IPS-20b (cell line): ENCODE measurements at regions not wholly inside any gene's neighbourhood (a gene's known extent, or its start where the extent isn't known, plus 50 kb on each side); places are given as distances from the start of the nearest gene placed in this dataset.
"Not testable (repeated sequence)": the region's sequence is repeated elsewhere in the genome, so short reads cannot be mapped to it uniquely, and the experiment has no call there.

ENCODE experiments used
- H3K27ac ChIP-seq: one replicate; pipeline ENCODE4 v1.5.1; 2013; ENCODE audit warnings: low read length
- H3K27me3 ChIP-seq: 2 replicates; pipeline ENCODE4 v1.6.1; 2013; ENCODE audit warnings: mild to moderate bottlenecking, low read length, inconsistent platforms; ENCODE audit not compliant: insufficient read depth
- H3K36me3 ChIP-seq: 2 replicates; pipeline ENCODE4 v1.6.1; 2013; ENCODE audit warnings: low read depth, mild to moderate bottlenecking, inconsistent platforms, low read length, moderate library complexity; ENCODE audit not compliant: insufficient read depth
- H3K4me1 ChIP-seq: 2 replicates; pipeline ENCODE4 v1.6.1; 2013; ENCODE audit warnings: mild to moderate bottlenecking, control low read depth, inconsistent platforms, low read length, moderate library complexity; ENCODE audit not compliant: insufficient read depth
- H3K4me3 ChIP-seq: 2 replicates; pipeline ENCODE4 v1.5.1; 2013; ENCODE audit warnings: mild to moderate bottlenecking, low read length, inconsistent platforms
- H3K9ac ChIP-seq: 2 replicates; pipeline ENCODE4 v1.6.1; 2013; ENCODE audit warnings: low read depth, mild to moderate bottlenecking, inconsistent platforms, low read length, moderate library complexity
- H3K9me3 ChIP-seq: 2 replicates; pipeline ENCODE4 v1.6.1; 2013; ENCODE audit warnings: mild to moderate bottlenecking, low read depth, low read length, inconsistent platforms; ENCODE audit not compliant: insufficient read depth

DNA sequence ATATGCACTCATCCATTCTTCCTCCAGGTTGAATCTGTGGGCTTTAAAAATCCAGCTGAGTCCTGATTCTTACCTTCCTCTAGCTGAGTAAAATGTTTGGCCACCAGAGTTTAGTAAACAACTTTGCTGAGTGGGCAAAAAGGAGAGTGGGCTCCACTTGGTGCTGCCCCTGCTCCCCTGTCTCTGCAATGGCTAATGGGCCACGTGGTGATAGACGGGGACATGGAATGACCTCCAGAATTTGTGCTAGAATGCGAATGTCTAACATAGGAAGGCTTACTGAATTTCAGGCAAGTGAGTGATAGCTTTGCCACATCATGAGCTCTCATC is 137.3 kb upstream of the CES5A start:
- Histone ChIP-seq H3K9me3 (no peaks in the 10 kb centered on the region), H3K27ac (no peak overlapping the region), H3K4me1 (no peaks in the 10 kb centered on the region), H3K9ac (no peak overlapping the region), H3K4me3 (no peak overlapping the region), H3K36me3 (no peaks in the 10 kb centered on the region), H3K27me3 (peaks cover 39% of the 10 kb centered on the region)

DNA sequence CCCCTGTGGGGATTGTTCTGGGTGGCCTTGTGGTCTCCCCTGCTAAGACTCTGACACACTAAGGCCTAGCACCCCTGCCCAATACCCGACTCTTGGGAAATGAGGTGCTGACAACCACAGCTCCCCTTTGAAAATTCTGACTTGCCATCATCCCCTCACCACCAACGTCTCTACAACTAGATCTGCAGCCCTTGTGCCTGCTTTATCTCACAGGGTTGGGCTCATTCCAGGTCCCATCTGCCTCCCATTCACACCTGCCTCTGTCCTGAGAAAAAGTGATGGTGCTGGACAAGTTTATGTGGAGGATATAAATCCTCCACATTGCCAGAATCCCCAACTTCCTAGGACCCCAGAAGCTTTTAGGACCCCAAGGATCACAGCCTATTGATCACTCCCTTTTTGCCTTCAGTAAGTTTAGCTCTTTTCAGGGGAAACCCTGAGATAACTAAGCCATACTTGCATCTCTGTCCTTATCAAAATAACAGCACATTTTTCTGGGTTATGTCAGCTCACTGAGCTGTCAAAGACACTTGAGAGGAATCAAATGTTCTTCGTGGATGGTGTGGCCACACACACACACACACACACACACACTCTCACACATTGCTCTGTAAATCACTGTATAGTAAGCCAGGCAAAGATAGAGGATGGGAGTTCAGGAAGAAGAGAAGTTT is 136.8 kb upstream of the CES5A start:
- Histone ChIP-seq H3K27me3 (peaks cover 39% of the 10 kb centered on the region), H3K9ac (no peak overlapping the region), H3K4me1 (no peaks in the 10 kb centered on the region), H3K36me3 (no peaks in the 10 kb centered on the region), H3K9me3 (no peaks in the 10 kb centered on the region), H3K27ac (no peak overlapping the region), H3K4me3 (no peak overlapping the region)

DNA sequence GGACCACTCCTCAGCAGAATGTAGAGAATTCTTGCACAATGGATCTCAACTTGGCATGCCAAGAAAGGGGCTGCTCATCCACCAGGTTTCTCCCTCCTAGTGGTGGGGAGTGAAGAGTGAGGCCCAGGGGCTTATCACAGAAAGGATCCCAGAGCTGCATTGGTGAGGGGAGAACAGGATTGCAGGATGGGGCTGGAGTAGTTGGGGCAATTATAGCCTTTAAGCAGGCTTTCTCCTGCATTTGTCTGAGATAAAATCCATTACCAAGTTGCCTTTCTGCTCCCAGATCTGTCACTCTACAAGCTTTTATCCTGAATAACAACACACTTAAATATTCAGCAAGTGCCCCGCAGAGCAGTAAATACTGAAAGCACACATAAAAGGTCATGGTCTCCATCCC is 130.8 kb upstream of the CES5A start:
- Histone ChIP-seq H3K9me3 (no peaks in the 10 kb centered on the region), H3K9ac (no peak overlapping the region), H3K36me3 (no peaks in the 10 kb centered on the region), H3K27ac (no peak overlapping the region), H3K4me3 (no peak overlapping the region), H3K4me1 (peaks cover 6% of the 10 kb centered on the region; the same call in 1 of the 2 replicates), H3K27me3 (peaks cover 6% of the 10 kb centered on the region; the same call in 1 of the 2 replicates)

DNA sequence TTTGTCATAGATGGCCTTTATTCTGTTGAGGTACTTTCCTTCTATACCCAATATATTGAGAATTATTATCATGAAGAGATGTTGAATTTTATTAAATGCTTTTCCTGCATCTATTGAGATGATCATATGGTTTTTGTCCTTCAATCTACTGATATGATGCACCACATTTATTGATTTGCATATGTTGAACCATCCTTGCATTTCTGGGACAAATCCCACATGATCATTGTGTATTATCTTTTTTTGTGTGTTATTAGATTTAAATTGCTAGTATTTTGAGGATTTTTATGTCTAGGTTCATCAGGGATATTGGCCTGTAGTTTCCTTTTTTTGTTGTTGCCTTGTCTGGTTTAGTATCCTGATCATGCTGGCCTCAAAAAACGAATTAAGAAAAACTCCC is 124.5 kb upstream of the CES5A start:
- H3K4me1 ChIP-seq: no peaks in the 10 kb centered on the region
- H3K9me3 ChIP-seq: peaks cover 4% of the 10 kb centered on the region; the same call in 1 of the 2 replicates
- H3K27ac ChIP-seq: no peak overlapping the region
- H3K9ac ChIP-seq: no peak overlapping the region
- H3K4me3 ChIP-seq: no peak overlapping the region
- no peaks in the 10 kb centered on the region for H3K36me3 ChIP-seq
- H3K27me3 ChIP-seq: no peaks in the 10 kb centered on the region

DNA sequence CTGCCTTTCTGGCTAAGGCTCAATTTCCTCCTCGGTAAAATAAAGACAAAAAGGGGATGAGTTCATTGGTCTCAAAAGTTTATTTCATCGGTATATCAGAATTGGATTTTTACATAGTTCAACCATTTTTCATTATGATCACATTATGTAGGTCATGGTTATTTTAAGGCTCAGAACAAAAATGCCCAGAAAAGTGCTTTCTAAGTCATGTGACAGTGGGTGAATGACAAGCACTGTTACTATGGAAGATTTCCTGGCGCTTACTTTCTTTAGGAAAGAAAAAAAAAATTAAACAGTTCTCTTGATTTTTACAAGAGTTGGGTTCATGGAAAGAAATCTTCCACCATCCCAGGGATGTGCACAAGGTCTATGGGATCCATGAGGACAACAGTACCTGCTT is 117.9 kb upstream of the CES5A start:
- Histone ChIP-seq H3K27me3 (no peaks in the 10 kb centered on the region), H3K9me3 (no peaks in the 10 kb centered on the region), H3K4me3 (no peak overlapping the region), H3K36me3 (no peaks in the 10 kb centered on the region), H3K4me1 (no peaks in the 10 kb centered on the region), H3K9ac (no peak overlapping the region), H3K27ac (no peak overlapping the region)

DNA sequence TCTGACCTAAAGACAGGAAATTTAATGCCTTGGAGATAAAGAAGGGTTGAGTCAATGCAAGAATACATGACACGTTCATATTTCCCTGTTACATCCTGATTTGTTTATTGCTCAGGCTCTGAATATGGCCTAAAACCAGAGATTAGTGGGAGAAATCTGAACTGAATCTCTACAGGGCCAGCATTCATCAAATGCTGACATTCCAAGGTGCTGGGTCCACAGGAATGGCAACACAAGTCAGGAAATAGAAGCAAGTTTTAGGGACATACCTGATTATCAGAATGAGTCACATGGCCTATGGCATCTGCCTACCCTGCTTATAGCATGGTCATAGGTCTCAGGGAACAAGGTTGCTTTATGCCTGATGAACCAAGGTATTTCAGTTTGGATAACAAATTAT is 117.4 kb upstream of the CES5A start:
- H3K9me3 ChIP-seq: peaks cover 5% of the 10 kb centered on the region; the same call in 1 of the 2 replicates
- H3K27ac ChIP-seq: no peak overlapping the region
- no peak overlapping the region for H3K4me3 ChIP-seq
- H3K4me1 ChIP-seq: no peaks in the 10 kb centered on the region
- no peak overlapping the region for H3K9ac ChIP-seq
- H3K36me3 ChIP-seq: no peaks in the 10 kb centered on the region
- H3K27me3 ChIP-seq: no peaks in the 10 kb centered on the region

DNA sequence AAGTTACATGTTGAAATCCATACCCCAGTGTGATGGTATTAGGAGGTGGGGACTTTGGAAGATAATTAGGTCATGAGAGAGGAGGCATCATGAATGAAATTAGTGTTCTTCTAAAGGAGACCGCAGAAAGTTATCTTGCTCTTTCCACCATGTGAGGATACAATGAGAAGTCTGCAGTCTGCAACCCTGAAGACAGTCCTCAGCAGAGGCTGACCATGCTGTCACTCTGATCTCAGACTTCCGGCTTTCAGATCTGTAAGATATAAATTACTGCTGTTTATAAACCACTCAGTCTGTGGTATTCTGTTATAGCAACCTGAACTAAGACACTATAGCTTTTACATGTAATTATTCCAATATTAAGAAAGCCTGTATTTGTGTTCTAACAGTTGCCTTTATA is 116.7 kb upstream of the CES5A start:
- no peak overlapping the region for H3K4me3 ChIP-seq
- H3K4me1 ChIP-seq: no peaks in the 10 kb centered on the region
- no peaks in the 10 kb centered on the region for H3K36me3 ChIP-seq
- H3K27me3 ChIP-seq: no peaks in the 10 kb centered on the region
- H3K27ac ChIP-seq: no peak overlapping the region
- H3K9ac ChIP-seq: no peak overlapping the region
- peaks cover 6% of the 10 kb centered on the region; the same call in 1 of the 2 replicates for H3K9me3 ChIP-seq

DNA sequence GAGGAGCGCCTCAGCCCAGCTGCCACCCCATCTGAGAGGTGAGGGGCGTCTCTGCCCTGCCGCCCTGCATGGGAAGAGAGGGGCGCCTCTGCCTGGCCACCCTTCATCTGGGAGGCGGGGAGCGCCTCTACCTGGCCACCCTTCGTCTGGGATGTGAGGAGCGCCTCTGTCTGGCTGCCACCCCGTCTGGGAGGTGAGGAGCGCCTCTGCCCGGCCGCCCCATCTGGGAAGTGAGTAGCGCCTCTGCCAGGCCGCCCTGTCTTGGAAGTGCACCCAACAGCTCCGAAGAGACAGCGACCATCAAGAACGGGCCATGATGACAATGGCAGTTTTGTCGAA is 114.4 kb upstream of the CES5A start:
- no peaks in the 10 kb centered on the region for H3K36me3 ChIP-seq
- no peak overlapping the region for H3K4me3 ChIP-seq
- H3K27me3 ChIP-seq: no peaks in the 10 kb centered on the region
- peaks cover 6% of the 10 kb centered on the region; the same call in 1 of the 2 replicates for H3K9me3 ChIP-seq
- H3K9ac ChIP-seq: no peak overlapping the region
- no peaks in the 10 kb centered on the region for H3K4me1 ChIP-seq
- H3K27ac ChIP-seq: no peak overlapping the region

DNA sequence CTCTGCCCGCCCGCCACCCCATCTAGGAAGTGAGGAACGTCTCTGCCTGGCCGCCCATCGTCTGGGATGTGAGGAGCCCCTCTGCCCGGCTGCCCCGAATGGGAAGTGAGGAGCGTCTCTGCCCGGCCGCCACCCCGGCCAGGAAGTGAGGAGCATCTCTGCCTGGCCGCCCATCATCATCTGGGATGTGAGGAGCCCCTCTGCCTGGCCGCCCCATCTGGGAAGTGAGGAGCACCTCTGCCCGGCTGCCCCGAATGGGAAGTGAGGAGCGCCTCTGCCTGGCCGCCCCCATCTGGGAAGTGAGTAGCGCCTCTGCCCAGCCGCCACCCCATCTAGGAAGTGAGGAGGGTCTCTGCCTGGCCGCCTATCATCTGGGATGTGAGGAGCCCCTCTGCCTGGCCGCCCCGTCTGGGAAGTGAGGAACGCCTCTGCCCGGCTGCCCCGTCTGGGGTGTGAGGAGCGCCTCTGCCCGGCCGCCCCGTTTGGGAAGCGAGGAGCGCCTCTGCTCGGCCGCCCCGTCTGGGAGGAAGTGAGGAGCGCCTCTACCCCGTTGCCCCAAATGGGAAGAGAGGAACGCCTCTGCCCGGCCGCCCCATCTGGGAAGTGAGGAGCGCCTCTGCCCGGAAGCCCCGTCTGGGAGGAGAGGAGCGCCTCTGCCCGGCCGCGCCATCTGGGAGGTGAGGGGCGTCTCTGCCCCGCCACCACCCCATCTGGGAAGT is 113.8 kb upstream of the CES5A start:
- not testable (repeated sequence) for H3K9ac ChIP-seq, H3K4me1 ChIP-seq, H3K9me3 ChIP-seq, H3K4me3 ChIP-seq, H3K27ac ChIP-seq, H3K27me3 ChIP-seq, H3K36me3 ChIP-seq

DNA sequence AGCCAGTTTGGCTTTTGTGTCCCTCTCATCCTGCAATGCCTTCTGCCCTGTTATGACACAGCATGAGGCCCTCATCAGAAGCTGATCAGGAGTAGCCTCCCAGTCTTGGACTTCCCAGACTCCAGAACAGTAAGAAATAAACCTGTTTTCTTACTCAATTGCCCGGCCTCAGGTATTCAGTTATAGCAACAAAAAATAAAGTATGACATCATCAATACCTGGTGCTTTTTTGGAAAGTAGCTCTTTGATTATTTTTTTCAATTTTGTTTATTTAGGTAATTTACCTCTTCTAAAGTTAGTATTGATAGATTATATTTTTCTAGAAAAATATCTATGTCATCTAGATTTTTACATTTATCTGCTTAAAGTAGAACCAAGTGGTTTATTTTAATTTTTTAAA is 112.8 kb upstream of the CES5A start:
- Histone ChIP-seq H3K4me1 (peaks cover 3% of the 10 kb centered on the region; the same call in 1 of the 2 replicates), H3K27ac (no peak overlapping the region), H3K36me3 (no peaks in the 10 kb centered on the region), H3K9ac (no peak overlapping the region), H3K9me3 (peaks cover 6% of the 10 kb centered on the region; the same call in 1 of the 2 replicates), H3K27me3 (no peaks in the 10 kb centered on the region), H3K4me3 (no peak overlapping the region)

DNA sequence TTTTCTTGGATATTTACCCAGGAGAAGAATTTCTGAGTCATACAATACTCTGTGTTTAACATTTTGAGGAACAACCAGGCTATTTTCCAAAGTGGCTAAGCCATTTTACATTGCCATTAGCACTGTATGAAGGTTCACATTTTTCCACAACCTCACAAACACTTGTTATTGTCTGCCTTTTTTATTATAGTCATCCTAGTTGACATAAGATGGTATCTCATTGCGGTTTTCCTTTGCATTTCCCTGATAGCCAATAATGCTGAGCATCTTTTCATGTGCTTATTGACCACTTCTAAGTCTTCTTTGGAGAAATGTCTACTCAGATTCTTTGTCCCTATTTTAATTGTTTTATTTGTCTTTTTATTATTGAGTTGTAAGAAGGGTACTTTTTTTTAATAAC is 107.4 kb upstream of the CES5A start:
- no peaks in the 10 kb centered on the region for H3K27me3 ChIP-seq
- H3K27ac ChIP-seq: no peak overlapping the region
- no peak overlapping the region for H3K4me3 ChIP-seq
- H3K4me1 ChIP-seq: peaks cover 9% of the 10 kb centered on the region; the same call in 1 of the 2 replicates
- H3K9me3 ChIP-seq: peaks cover 1% of the 10 kb centered on the region; the same call in 1 of the 2 replicates
- H3K9ac ChIP-seq: no peak overlapping the region
- H3K36me3 ChIP-seq: no peaks in the 10 kb centered on the region

DNA sequence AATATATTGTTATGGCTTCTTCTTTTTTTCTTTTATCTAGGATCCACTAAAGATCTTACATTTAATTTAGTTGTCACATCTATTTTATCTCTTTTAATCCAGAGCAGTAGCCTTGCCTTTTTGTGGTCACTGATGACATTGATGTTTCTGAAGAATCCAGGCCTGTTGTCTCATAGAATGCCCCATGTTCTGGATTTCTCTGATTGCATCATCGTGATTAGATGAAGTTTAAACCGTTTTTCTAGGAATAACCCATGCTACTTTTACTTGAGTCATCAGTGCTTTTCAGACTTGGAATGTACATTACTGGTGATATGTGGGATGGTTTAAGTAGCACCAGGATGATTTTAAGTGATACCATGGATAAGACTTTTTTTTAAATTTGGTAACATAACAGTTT is 106.4 kb upstream of the CES5A start:
- H3K9ac ChIP-seq: no peak overlapping the region
- H3K36me3 ChIP-seq: no peaks in the 10 kb centered on the region
- H3K4me1 ChIP-seq: peaks cover 9% of the 10 kb centered on the region; the same call in 1 of the 2 replicates
- no peaks in the 10 kb centered on the region for H3K27me3 ChIP-seq
- H3K4me3 ChIP-seq: no peak overlapping the region
- H3K27ac ChIP-seq: no peak overlapping the region
- no peaks in the 10 kb centered on the region for H3K9me3 ChIP-seq
